Bronchial epithelial cell (primary cell): ENCODE measurements at regions not wholly inside any gene's neighbourhood (a gene's known extent, or its start where the extent isn't known, plus 50 kb on each side); places are given as distances from the start of the nearest gene placed in this dataset.
"Not testable (repeated sequence)": the region's sequence is repeated elsewhere in the genome, so short reads cannot be mapped to it uniquely, and the experiment has no call there.

Experiments
- DNase-seq: peaks from one replicate; pipeline ENCODE4 v3.0.0-alpha.2; 2010; ENCODE audit warnings: low read depth
- FAIRE-seq: peaks from 2 replicates; lab custom pipeline; 2011; peaks lifted over from hg19 to GRCh38; lab: Jason Lieb, UNC
- H3K27me3 ChIP-seq: 2 replicates; pipeline ENCODE4 v1.5.1; 2011; ENCODE audit warnings: low read length; ENCODE audit not compliant: control insufficient read depth, insufficient read depth
- H3K36me3 ChIP-seq: 2 replicates; pipeline ENCODE4 v1.5.1; 2011; ENCODE audit warnings: low read length; ENCODE audit not compliant: control insufficient read depth, insufficient read depth
- H3K4me3 ChIP-seq: 2 replicates; pipeline ENCODE4 v1.5.1; 2011; ENCODE audit warnings: mild to moderate bottlenecking, low read depth, low read length, control low read depth
- CTCF ChIP-seq: IDR thresholded peaks from 2 replicates; pipeline ENCODE4 v1.5.1; 2011; ENCODE audit warnings: mild to moderate bottlenecking, moderate library complexity, low read length, control low read depth, inconsistent platforms; ENCODE audit not compliant: insufficient read depth, severe bottlenecking

GRCh38 chr2:105489168-105489878 lies 90.5 kb upstream of the FHL2 start:
- Histone ChIP-seq H3K4me3 (no peak overlapping the region), H3K36me3 (no peaks in the 10 kb centered on the region), H3K27me3 (no peaks in the 10 kb centered on the region)
- FAIRE-seq (no peak), DNase-seq (no peak)
- no peak for TF ChIP-seq CTCF

DNA sequence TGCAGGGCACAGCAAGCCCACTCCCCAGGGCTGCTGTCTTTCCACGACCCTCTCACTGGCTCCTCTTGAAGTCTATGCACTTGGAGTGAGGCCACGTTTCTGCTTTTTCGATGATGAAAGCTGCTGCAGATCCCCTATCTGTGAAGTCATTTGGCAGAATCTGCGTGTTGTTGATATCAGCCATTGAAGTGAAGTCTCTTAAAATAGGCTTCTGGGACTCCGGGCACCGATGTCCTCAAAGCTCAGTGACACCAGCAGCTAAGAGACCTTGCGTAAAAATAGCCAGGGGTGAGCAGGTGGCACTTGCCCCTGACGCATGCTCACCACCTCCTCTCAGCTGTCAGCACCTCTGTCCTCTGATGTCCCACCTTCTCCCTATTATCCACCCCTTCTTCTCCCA lies 89.4 kb upstream of the FHL2 start:
- DNase-seq, result no peak
- Histone ChIP-seq H3K27me3 (no peaks in the 10 kb centered on the region), H3K36me3 (no peaks in the 10 kb centered on the region), H3K4me3 (no peak overlapping the region)
- TF ChIP-seq CTCF, result no peak
- no peak for FAIRE-seq

DNA sequence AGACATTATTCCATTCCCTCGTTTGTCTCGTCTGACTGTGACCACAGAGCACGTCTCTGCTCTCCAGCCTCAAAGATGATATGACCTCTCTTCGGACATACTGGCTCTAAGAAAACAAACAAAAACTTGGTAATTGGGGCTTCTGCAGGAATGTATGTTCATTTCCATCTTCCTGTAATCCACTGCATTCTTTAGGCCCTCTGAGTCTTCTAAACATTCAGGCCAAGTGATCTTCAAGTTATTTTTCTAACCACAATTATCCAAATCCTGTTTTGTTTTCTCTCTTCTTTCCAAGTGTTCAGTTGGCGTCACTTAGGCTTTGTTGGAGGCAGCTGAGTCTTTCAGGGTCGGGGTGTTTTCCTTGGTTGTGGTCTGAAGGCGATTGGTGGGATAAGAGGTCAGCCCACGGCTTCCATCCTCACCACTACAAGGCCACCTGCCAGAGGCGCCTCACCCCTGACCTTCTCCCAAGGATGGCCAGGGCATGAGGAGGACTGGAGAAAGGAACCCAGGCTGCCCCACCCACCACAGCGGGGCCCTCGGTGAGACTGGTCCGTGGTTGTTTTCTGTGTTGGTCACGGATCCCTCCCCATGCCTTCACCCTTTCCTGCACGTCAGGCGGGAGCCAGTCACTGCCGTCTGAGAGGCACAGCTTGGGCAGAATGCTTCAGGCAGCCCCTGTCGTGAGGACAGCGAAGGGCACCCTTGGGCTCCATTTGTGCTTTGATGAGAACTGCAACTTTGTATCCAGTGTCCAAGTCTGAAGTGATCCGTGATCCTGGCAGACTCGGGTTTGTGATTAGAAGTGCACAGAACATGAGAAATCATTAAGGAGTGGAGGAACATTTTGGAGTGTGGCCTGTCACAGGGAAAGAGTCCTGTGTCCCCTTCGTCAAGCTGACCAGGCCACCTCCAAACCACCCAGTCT lies 88.6 kb upstream of the FHL2 start:
- Histone ChIP-seq H3K27me3 (no peaks in the 10 kb centered on the region), H3K36me3 (no peaks in the 10 kb centered on the region), H3K4me3 (no peak overlapping the region)
- no peak for FAIRE-seq
- TF ChIP-seq CTCF, result no peak
- DNase-seq, result no peak

GRCh38 chr2:105486762-105487141 lies 87.9 kb upstream of the FHL2 start:
- Histone ChIP-seq H3K4me3 (no peak overlapping the region), H3K36me3 (no peaks in the 10 kb centered on the region), H3K27me3 (no peaks in the 10 kb centered on the region)
- no peak for DNase-seq
- TF ChIP-seq CTCF, result no peak
- FAIRE-seq, result no peak

DNA sequence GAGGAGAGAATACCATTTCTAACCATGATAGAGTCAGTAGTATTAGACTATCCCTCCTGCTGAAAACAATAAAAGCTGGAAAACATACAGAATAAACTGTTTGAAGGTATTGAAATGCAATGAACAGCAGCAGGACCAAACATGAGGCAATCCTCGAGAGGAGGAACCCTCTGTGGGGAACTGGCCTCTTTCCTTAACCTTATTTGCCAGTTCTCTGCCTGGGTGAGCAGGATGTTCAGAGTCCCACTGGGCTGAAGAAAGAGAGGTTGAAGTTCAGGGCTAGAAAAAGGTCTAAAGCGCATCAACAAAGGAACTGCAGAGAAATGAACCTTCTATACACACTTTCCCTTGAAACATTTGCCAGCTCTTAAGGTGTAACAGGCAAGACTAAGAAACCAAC lies 79.8 kb upstream of the FHL2 start:
- no peak for TF ChIP-seq CTCF
- no peaks in the 10 kb centered on the region for H3K27me3 ChIP-seq
- FAIRE-seq (no peak), DNase-seq (no peak)
- no peak overlapping the region for H3K4me3 ChIP-seq
- no peaks in the 10 kb centered on the region for H3K36me3 ChIP-seq

GRCh38 chr2:105477050-105477620 lies 78.3 kb upstream of the FHL2 start:
- not testable (repeated sequence) for H3K27me3 ChIP-seq, H3K36me3 ChIP-seq, H3K4me3 ChIP-seq, FAIRE-seq
- peak; percentile 33 for DNase-seq
